ENCODE measurements at regions not wholly inside any gene's neighbourhood (a gene's known extent, or its start where the extent isn't known, plus 50 kb on each side); places are given as distances from the start of the nearest gene placed in this dataset.

DNA sequence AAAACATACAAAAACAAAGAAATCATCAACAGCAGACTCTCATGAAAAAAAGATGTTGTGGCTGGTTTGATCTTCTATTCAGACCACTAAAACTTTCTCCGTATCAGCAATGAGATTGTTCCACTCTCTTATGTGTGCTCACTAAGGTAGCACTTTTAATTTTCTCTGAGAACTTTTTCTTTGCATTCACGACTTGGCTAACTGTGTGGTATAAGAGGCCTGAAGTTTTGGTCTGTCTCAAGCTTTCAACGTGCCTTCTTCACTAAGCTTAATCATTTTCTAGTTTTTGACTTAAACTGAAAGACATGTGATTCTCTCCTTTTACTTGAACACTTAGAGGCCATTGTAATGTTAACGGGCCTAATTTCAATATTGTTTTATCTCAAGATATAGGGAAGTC, 1231.6 kb downstream of the SORCS3 start:
- no peak for TF ChIP-seq CTCF (optimal IDR thresholded peaks at IDR 0.05 in 1 of 3, IDR thresholded peaks at IDR 0.05 in 1 of 3, conservative IDR thresholded peaks at IDR 0.05 in 1 of 3; ENCODE audit: extremely low read depth in 1 of 3, insufficient read depth in 2 of 3, low read length in 3 of 3)
- TF ChIP-seq EZH2 (IDR thresholded peaks at IDR 0.05; ENCODE audit: low read length) = no peak

Measured in keratinocyte (primary cell).